ENCODE measurements at regions not wholly inside any gene's neighbourhood (a gene's known extent, or its start where the extent isn't known, plus 50 kb on each side); places are given as distances from the start of the nearest gene placed in this dataset.

DNA sequence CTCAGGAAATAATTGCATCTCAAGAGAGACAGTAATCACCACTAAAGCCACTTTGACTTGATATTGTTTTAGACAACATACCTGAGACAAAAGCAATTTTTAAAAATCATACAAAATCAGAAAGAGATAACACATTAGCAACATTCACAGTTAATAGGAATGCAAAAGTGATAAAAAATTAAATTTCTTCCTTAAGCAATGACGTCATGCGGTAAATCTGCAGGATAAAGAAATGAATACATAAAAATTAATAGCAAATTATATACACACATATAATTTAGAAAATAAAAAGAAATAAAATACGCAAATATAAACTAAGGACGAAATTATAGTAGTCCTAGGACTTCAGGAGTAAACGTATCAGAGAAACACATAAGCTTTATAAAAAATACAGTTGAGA is 866.5 kb upstream of the PRKX start:
- Histone ChIP-seq H3K9ac (ENCODE audit: insufficient read depth in 1 of 2, low read depth in 2 of 2, low read length in 2 of 2) (no peak overlapping the region), H3K4me3 (no peak overlapping the region), H2AFZ (ENCODE audit: low read depth, low read length) (no peak overlapping the region), H3K9me3 (replicated peaks; ENCODE audit: control insufficient read depth, insufficient read depth, low read depth, low read length) (no peaks in the 10 kb centered on the region), H3K4me2 (ENCODE audit: insufficient read depth, low read length) (no peak overlapping the region), H3K9me1 (ENCODE audit: control insufficient read depth, insufficient read depth, low read length) (no peaks in the 10 kb centered on the region), H3K36me3 (ENCODE audit: control insufficient read depth, insufficient read depth, low read length) (no peaks in the 10 kb centered on the region), H3K27ac (ENCODE audit: extremely low read depth, low read depth, low read length) (no peak overlapping the region), H3K27me3 (ENCODE audit: control insufficient read depth in 2 of 2, insufficient read depth in 2 of 2, low read length in 2 of 2) (no peaks in the 10 kb centered on the region), H3K79me2 (ENCODE audit: control insufficient read depth, insufficient read depth, low read length) (no peaks in the 10 kb centered on the region), H4K20me1 (replicated peaks; ENCODE audit: control insufficient read depth, insufficient read depth, low read length) (no peaks in the 10 kb centered on the region), H3K4me1 (replicated peaks in 1 of 2; ENCODE audit: control insufficient read depth in 2 of 2, insufficient read depth in 2 of 2, low read length in 2 of 2) (no peaks in the 10 kb centered on the region)
- FAIRE-seq (no peak), ATAC-seq (no peak), DNase-seq (ENCODE audit: extremely low read depth in 1 of 4, low spot score in 3 of 4) (no peak)
- 0% methylated on average over 5 of the region's 5 CpGs for WGBS (ENCODE audit: insufficient coverage, low coverage, missing lambda C conversion rate)
- in situ Hi-C loops (cut with MboI) = no loop called here
- TF ChIP-seq ATF7 (IDR thresholded peaks at IDR 0.05) (0 out of 2 replicates have a peak, but pooled peaks have one; percentile 19), GTF2E2 (tag; IDR thresholded peaks at IDR 0.05) (no peak)
- ChIA-PET POLR2A (no interaction called here), CTCF (ENCODE audit: low intra/inter-chr PET ratio) (no interaction called here)
- no TSS peak for BruUV-seq (replicated peaks)
- intact Hi-C loops (cut with micrococcal nuclease) = no loop called here

- Histone ChIP-seq H4K20me1 (replicated peaks; ENCODE audit: control insufficient read depth, insufficient read depth, low read length) (no peaks in the 10 kb centered on the region), H2AFZ (ENCODE audit: low read depth, low read length) (no peak overlapping the region), H3K9ac (ENCODE audit: insufficient read depth in 1 of 2, low read depth in 2 of 2, low read length in 2 of 2) (no peak overlapping the region), H3K9me1 (ENCODE audit: control insufficient read depth, insufficient read depth, low read length) (no peaks in the 10 kb centered on the region), H3K27ac (ENCODE audit: extremely low read depth, low read depth, low read length) (no peak overlapping the region), H3K79me2 (ENCODE audit: control insufficient read depth, insufficient read depth, low read length) (no peaks in the 10 kb centered on the region), H3K27me3 (ENCODE audit: control insufficient read depth in 2 of 2, insufficient read depth in 2 of 2, low read length in 2 of 2) (no peaks in the 10 kb centered on the region), H3K4me1 (replicated peaks in 1 of 2; ENCODE audit: control insufficient read depth in 2 of 2, insufficient read depth in 2 of 2, low read length in 2 of 2) (no peaks in the 10 kb centered on the region), H3K4me2 (ENCODE audit: insufficient read depth, low read length) (no peak overlapping the region), H3K9me3 (replicated peaks; ENCODE audit: control insufficient read depth, insufficient read depth, low read depth, low read length) (no peaks in the 10 kb centered on the region), H3K4me3 (no peak overlapping the region), H3K36me3 (ENCODE audit: control insufficient read depth, insufficient read depth, low read length) (no peaks in the 10 kb centered on the region)
- DNase-seq (ENCODE audit: extremely low read depth in 1 of 4, low spot score in 3 of 4) (no peak), ATAC-seq (no peak), FAIRE-seq (no peak)
- BruUV-seq (replicated peaks) = no TSS peak
- TF ChIP-seq ETV6 (IDR thresholded peaks at IDR 0.05; ENCODE audit: borderline replicate concordance in 1 of 2, low read depth in 2 of 2, low read length in 1 of 2) (no peak), ETV6 (CRISPR knock-in tag; IDR thresholded peaks at IDR 0.05; ENCODE audit: borderline replicate concordance) (no peak), COPS2 (conservative IDR thresholded peaks at IDR 0.05) (no peak), PPARD (CRISPR knock-in tag; IDR thresholded peaks at IDR 0.05) (no peak), KLF1 (tag; IDR thresholded peaks at IDR 0.05) (no peak), GTF2E2 (tag; IDR thresholded peaks at IDR 0.05) (no peak)
- intact Hi-C loops (cut with micrococcal nuclease) (no loop called here), in situ Hi-C loops (cut with MboI) (no loop called here)
- ChIA-PET POLR2A (no interaction called here), CTCF (ENCODE audit: low intra/inter-chr PET ratio) (no interaction called here)
- 6% methylated on average over 4 of the region's 4 CpGs for WGBS (ENCODE audit: insufficient coverage, low coverage, missing lambda C conversion rate)
Measured at GRCh38 chrX:4579480-4579879, 866.0 kb upstream of the PRKX start.
